Loucy (cell line): ENCODE measurements at regions not wholly inside any gene's neighbourhood (a gene's known extent, or its start where the extent isn't known, plus 50 kb on each side); places are given as distances from the start of the nearest gene placed in this dataset.

Experiments used
- H2AFZ ChIP-seq: fragments of 200-600 bp; sonication (generic); 2 replicates; pipeline ENCODE4 v1.6.0; 2016; ENCODE audit warnings: antibody characterized with exemption, mild to moderate bottlenecking, low read length, moderate library complexity
- H3F3A ChIP-seq: fragments of 200-600 bp; 2 replicates; pipeline ENCODE4 v1.6.0; 2016; ENCODE audit warnings: antibody characterized with exemption, low read depth, mild to moderate bottlenecking
- H3K27me3 ChIP-seq: fragments of 200-600 bp; sonication (generic); 2 replicates; pipeline ENCODE4 v1.6.1; 2014; ENCODE audit warnings: low read length, mild to moderate bottlenecking; ENCODE audit not compliant: insufficient read depth, poor library complexity, severe bottlenecking
- H3K36me3 ChIP-seq: fragments of 200-600 bp; sonication (generic); 2 replicates; pipeline ENCODE4 v1.6.1; 2016; ENCODE audit warnings: low read length; ENCODE audit not compliant: insufficient read depth
- H3K4me1 ChIP-seq: fragments of 200-600 bp; sonication (generic); 2 replicates; pipeline ENCODE4 v1.5.1; 2014; ENCODE audit warnings: low read length, mild to moderate bottlenecking; ENCODE audit not compliant: insufficient read depth, poor library complexity, severe bottlenecking
- H3K4me2 ChIP-seq: fragments of 200-600 bp; sonication (generic); 2 replicates; pipeline ENCODE4 v1.6.0; 2014; ENCODE audit warnings: antibody characterized with exemption, low read length, low read depth, mild to moderate bottlenecking; ENCODE audit not compliant: poor library complexity, severe bottlenecking
- H3K4me3 ChIP-seq: fragments of 200-600 bp; sonication (generic); 2 replicates; pipeline ENCODE4 v1.5.1; 2014; ENCODE audit warnings: low read length, mild to moderate bottlenecking, mixed read lengths; ENCODE audit not compliant: poor library complexity, severe bottlenecking
- H3K79me2 ChIP-seq: fragments of 200-600 bp; sonication (generic); 2 replicates; pipeline ENCODE4 v1.6.1; 2014; ENCODE audit warnings: low read length; ENCODE audit not compliant: insufficient read depth
- H3K9ac ChIP-seq: fragments of 200-600 bp; sonication (generic); 2 replicates; pipeline ENCODE4 v1.6.0; 2014; ENCODE audit warnings: mild to moderate bottlenecking, low read depth, low read length, moderate library complexity; ENCODE audit not compliant: poor library complexity, severe bottlenecking
- H3K9me2 ChIP-seq: fragments of 200-600 bp; sonication (generic); replicated peaks from 2 replicates; pipeline ENCODE4 v1.6.1; 2016; ENCODE audit warnings: low read depth, low read length, mixed read lengths
- H3K9me3 ChIP-seq: fragments of 200-600 bp; sonication (generic); 2 replicates; pipeline ENCODE4 v1.6.1; 2014; ENCODE audit warnings: mild to moderate bottlenecking, antibody characterized with exemption, low read length, low read depth; ENCODE audit not compliant: insufficient read depth
- H4K20me1 ChIP-seq: fragments of 200-600 bp; sonication (generic); 2 replicates; pipeline ENCODE4 v1.6.0; 2014; ENCODE audit warnings: antibody characterized with exemption, low read length, mild to moderate bottlenecking; ENCODE audit not compliant: insufficient read depth, poor library complexity, severe bottlenecking
- CTCF ChIP-seq: fragments of 200-600 bp; sonication (generic); conservative IDR thresholded peaks from 2 replicates; pipeline ENCODE4 v1.5.1; 2014; ENCODE audit warnings: mild to moderate bottlenecking, antibody characterized with exemption, low read length
- EZH2phosphoT487 ChIP-seq: fragments of 200-600 bp; IDR thresholded peaks from 2 replicates; pipeline ENCODE4 v1.6.1; 2018; ENCODE audit warnings: antibody characterized with exemption, mild to moderate bottlenecking, moderate library complexity, borderline replicate concordance

- no peaks in the 10 kb centered on the region for H3K27me3 ChIP-seq
- no peak for TF ChIP-seq EZH2phosphoT487
These were observed 394.0 kb upstream of the SPTLC3 start for GRCh38 chr20:12614764-12615163.

GRCh38 chr20:12617076-12617475, 391.7 kb upstream of the SPTLC3 start:
- H3F3A ChIP-seq, result no peaks in the 10 kb centered on the region
- H3K79me2 ChIP-seq, result no peaks in the 10 kb centered on the region
- H3K9me3 ChIP-seq, result no peaks in the 10 kb centered on the region; the same call in 1 of the 2 replicates
- no peaks in the 10 kb centered on the region for H3K4me1 ChIP-seq
- H3K9ac ChIP-seq, result no peak overlapping the region
- no peaks in the 10 kb centered on the region for H3K9me2 ChIP-seq
- no peak overlapping the region for H3K4me2 ChIP-seq
- H3K4me3 ChIP-seq, result no peak overlapping the region
- no peak overlapping the region for H2AFZ ChIP-seq
- H4K20me1 ChIP-seq, result no peaks in the 10 kb centered on the region
- TF ChIP-seq EZH2phosphoT487 (no peak), CTCF (no peak)
- no peaks in the 10 kb centered on the region for H3K36me3 ChIP-seq
- H3K27me3 ChIP-seq, result no peaks in the 10 kb centered on the region

More at GRCh38 chr20:12614764-12615163, 394.0 kb upstream of the SPTLC3 start:
- no peaks in the 10 kb centered on the region for H3K79me2 ChIP-seq
- no peaks in the 10 kb centered on the region for H3F3A ChIP-seq
- no peak overlapping the region for H3K4me2 ChIP-seq
- no peak overlapping the region for H2AFZ ChIP-seq
- H3K4me3 ChIP-seq, result no peak overlapping the region
- H3K4me1 ChIP-seq, result no peaks in the 10 kb centered on the region
- H3K9ac ChIP-seq, result no peak overlapping the region
- no peaks in the 10 kb centered on the region for H3K36me3 ChIP-seq
- H3K9me2 ChIP-seq, result no peaks in the 10 kb centered on the region
- no peaks in the 10 kb centered on the region; the same call in 1 of the 2 replicates for H3K9me3 ChIP-seq
- no peaks in the 10 kb centered on the region for H4K20me1 ChIP-seq

- no peak overlapping the region for H3K9ac ChIP-seq
These were observed 384.9 kb upstream of the SPTLC3 start for GRCh38 chr20:12623870-12624269.

More at GRCh38 chr20:12623870-12624269, 384.9 kb upstream of the SPTLC3 start:
- no peaks in the 10 kb centered on the region for H3K9me2 ChIP-seq
- H3K4me3 ChIP-seq, result no peak overlapping the region
- no peak overlapping the region for H2AFZ ChIP-seq
- H3K79me2 ChIP-seq, result no peaks in the 10 kb centered on the region
- no peaks in the 10 kb centered on the region for H3K4me1 ChIP-seq
- H3F3A ChIP-seq, result no peaks in the 10 kb centered on the region
- no peak for TF ChIP-seq EZH2phosphoT487
- no peak for TF ChIP-seq CTCF
- H3K27me3 ChIP-seq, result no peaks in the 10 kb centered on the region
- H3K36me3 ChIP-seq, result no peaks in the 10 kb centered on the region
- H3K9me3 ChIP-seq, result no peaks in the 10 kb centered on the region
- no peak overlapping the region for H3K4me2 ChIP-seq
- no peaks in the 10 kb centered on the region for H4K20me1 ChIP-seq
